Right lobe of liver (tissue), 4 donors: ENCODE measurements at regions not wholly inside any gene's neighbourhood (a gene's known extent, or its start where the extent isn't known, plus 50 kb on each side); places are given as distances from the start of the nearest gene placed in this dataset.

Source experiments
- CTCF ChIP-seq, 4 donors: fragments of 200-600 bp in 3 of 4; fragments of 450-650 bp in 1 of 4; IDR thresholded peaks; one replicate each; pipeline versions ENCODE4 v1.5.1 to v1.8.0; 2016 to 2022; ENCODE audit warnings: antibody characterized with exemption in 4 of 4, mild to moderate bottlenecking in 2 of 4
- POLR2A ChIP-seq: fragments of 450-650 bp; IDR thresholded peaks from one replicate; pipeline ENCODE4 v1.6.1; 2017; ENCODE audit warnings: antibody characterized with exemption, mild to moderate bottlenecking
- donor health status: DM: no; HTN: no; CAD: no.
- donor health status: DM: no; HTN: no; CAD: no.
- donor health status: DM: no; HTN: yes; CAD: no.

DNA sequence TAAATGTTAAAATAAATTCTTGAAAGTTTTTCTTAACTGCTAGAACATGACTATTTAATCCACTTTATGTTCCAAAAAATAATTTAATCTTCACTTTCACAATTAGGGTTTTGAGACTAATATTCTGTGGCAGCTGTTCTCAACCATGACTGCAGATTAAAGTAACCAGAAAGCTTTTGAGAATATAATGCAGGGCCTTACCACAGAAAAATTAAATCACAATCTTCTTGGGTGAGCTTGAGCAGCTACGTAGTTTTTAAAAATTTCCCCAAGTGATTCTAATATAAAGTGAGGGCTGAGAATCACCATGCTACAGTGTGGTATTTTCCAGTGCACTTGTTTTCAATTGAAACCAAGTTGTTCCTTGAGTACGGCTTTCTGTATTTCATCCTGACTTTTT, 196.6 kb upstream of the PTCHD4 start:
- no peak for TF ChIP-seq CTCF (IDR thresholded peaks at IDR 0.05)
- TF ChIP-seq POLR2A: no peak
